Activated naive CD4-positive, alpha-beta T cell treated with anti-CD3 and anti-CD28 coated beads, Interleukin-2, amount 50 U/mL, for 72 hours (primary cell): ENCODE measurements at regions not wholly inside any gene's neighbourhood (a gene's known extent, or its start where the extent isn't known, plus 50 kb on each side); places are given as distances from the start of the nearest gene placed in this dataset.
"Not testable (repeated sequence)": the region's sequence is repeated elsewhere in the genome, so short reads cannot be mapped to it uniquely, and the experiment has no call there.

Experiments used
- ATAC-seq, 2 donors: fragments of 150-1000 bp; cut with Tn5 transposase; 2 replicates each; pipeline ENCODE4 v1.10.0; 2021; ENCODE audit warnings: mild to moderate bottlenecking in 2 of 2, moderate library complexity in 2 of 2
- DNase-seq, 2 donors: peaks; one replicate each; pipeline ENCODE4 v3.0.0; 2021 to 2022; ENCODE audit warnings: low spot score in 2 of 2
- H3K27ac Mint-ChIP-seq, 2 donors: one replicate each; pipeline ENCODE4 v1.8.0; 2022; ENCODE audit warnings: mild to moderate bottlenecking in 2 of 2, mixed read lengths in 2 of 2
- H3K36me3 Mint-ChIP-seq, 2 donors: one replicate each; pipeline ENCODE4 v1.8.0; 2022; ENCODE audit warnings: mixed read lengths in 2 of 2
- H3K9me3 Mint-ChIP-seq, 2 donors: one replicate each; pipeline ENCODE4 v1.8.0; 2022; ENCODE audit warnings: mixed read lengths in 2 of 2

GRCh38 chr6:119829006-119829405 is 479.4 kb upstream of the MAN1A1 start:
- Mint-ChIP-seq H3K9me3 (no peaks in the 10 kb centered on the region), H3K27ac (no peak overlapping the region), H3K36me3 (no peaks in the 10 kb centered on the region)
- ATAC-seq (no peak), DNase-seq (no peak)

- Mint-ChIP-seq H3K9me3 (no peaks in the 10 kb centered on the region), H3K27ac (no peak overlapping the region), H3K36me3 (no peaks in the 10 kb centered on the region)
- ATAC-seq (no peak), DNase-seq (no peak)
Measured at GRCh38 chr6:119821380-119821779, 471.8 kb upstream of the MAN1A1 start.

- DNase-seq: no peak
- H3K27ac Mint-ChIP-seq: no peak overlapping the region
- no peaks in the 10 kb centered on the region for H3K9me3 Mint-ChIP-seq
- H3K36me3 Mint-ChIP-seq: no peaks in the 10 kb centered on the region
- no peak for ATAC-seq
Measured at GRCh38 chr6:119818876-119819275, 469.3 kb upstream of the MAN1A1 start.

GRCh38 chr6:119814609-119815400 is 465.2 kb upstream of the MAN1A1 start:
- Mint-ChIP-seq H3K27ac (no peak overlapping the region), H3K36me3 (no peaks in the 10 kb centered on the region), H3K9me3 (no peaks in the 10 kb centered on the region)
- DNase-seq (no peak), ATAC-seq (no peak)

GRCh38 chr6:119802464-119802863 is 452.9 kb upstream of the MAN1A1 start:
- Mint-ChIP-seq H3K27ac (no peak overlapping the region), H3K36me3 (no peaks in the 10 kb centered on the region), H3K9me3 (no peaks in the 10 kb centered on the region)
- DNase-seq (no peak), ATAC-seq (no peak)

- DNase-seq: no peak
- ATAC-seq: no peak
- H3K36me3 Mint-ChIP-seq: no peaks in the 10 kb centered on the region
- no peak overlapping the region for H3K27ac Mint-ChIP-seq
- no peaks in the 10 kb centered on the region for H3K9me3 Mint-ChIP-seq
Measured at GRCh38 chr6:119801056-119801455, 451.5 kb upstream of the MAN1A1 start.

- H3K27ac Mint-ChIP-seq: no peak overlapping the region
- ATAC-seq (no peak), DNase-seq (no peak)
- H3K36me3 Mint-ChIP-seq: no peaks in the 10 kb centered on the region
- H3K9me3 Mint-ChIP-seq: no peaks in the 10 kb centered on the region
Measured at GRCh38 chr6:119800526-119800925, 451.0 kb upstream of the MAN1A1 start.

GRCh38 chr6:119799596-119800509 is 450.3 kb upstream of the MAN1A1 start:
- DNase-seq (no peak), ATAC-seq (no peak)
- Mint-ChIP-seq H3K9me3 (no peaks in the 10 kb centered on the region), H3K36me3 (no peaks in the 10 kb centered on the region), H3K27ac (no peak overlapping the region)

GRCh38 chr6:119791736-119792135 is 442.2 kb upstream of the MAN1A1 start:
- H3K9me3 Mint-ChIP-seq: peaks cover 0 to 4% of the 10 kb centered on the region in 2 donors
- no peak for ATAC-seq
- DNase-seq: no peak

GRCh38 chr6:119781365-119781764 is 431.8 kb upstream of the MAN1A1 start:
- Mint-ChIP-seq H3K9me3 (no peaks in the 10 kb centered on the region), H3K36me3 (no peaks in the 10 kb centered on the region), H3K27ac (no peak overlapping the region)
- ATAC-seq (no peak), DNase-seq (no peak)

More at GRCh38 chr6:119791736-119792135, 442.2 kb upstream of the MAN1A1 start:
- H3K36me3 Mint-ChIP-seq: no peaks in the 10 kb centered on the region
- no peak overlapping the region for H3K27ac Mint-ChIP-seq

GRCh38 chr6:119768201-119768600 is 418.6 kb upstream of the MAN1A1 start:
- no peak for DNase-seq
- Mint-ChIP-seq H3K36me3 (peaks cover 0 to 10% of the 10 kb centered on the region in 2 donors), H3K27ac (no peak overlapping the region), H3K9me3 (peaks cover 0 to 6% of the 10 kb centered on the region in 2 donors)
- ATAC-seq: no peak

GRCh38 chr6:119764927-119765681 is 415.5 kb upstream of the MAN1A1 start:
- Mint-ChIP-seq H3K27ac (no peak overlapping the region), H3K36me3 (peaks cover 0 to 4% of the 10 kb centered on the region in 2 donors), H3K9me3 (no peaks in the 10 kb centered on the region)
- ATAC-seq: no peak
- no peak for DNase-seq

- H3K9me3 Mint-ChIP-seq: no peaks in the 10 kb centered on the region
- no peak overlapping the region for H3K27ac Mint-ChIP-seq
- H3K36me3 Mint-ChIP-seq: no peaks in the 10 kb centered on the region
- ATAC-seq: no peak
- DNase-seq: no peak
Measured at GRCh38 chr6:119760046-119760445, 410.5 kb upstream of the MAN1A1 start.

- Mint-ChIP-seq H3K27ac (no peak overlapping the region), H3K9me3 (no peaks in the 10 kb centered on the region), H3K36me3 (no peaks in the 10 kb centered on the region)
- DNase-seq (no peak), ATAC-seq (no peak)
Measured at GRCh38 chr6:119758385-119758784, 408.8 kb upstream of the MAN1A1 start.

- ATAC-seq: no peak
Measured at GRCh38 chr6:119757467-119757866, 407.9 kb upstream of the MAN1A1 start.

GRCh38 chr6:119749335-119749734 is 399.8 kb upstream of the MAN1A1 start:
- Mint-ChIP-seq H3K27ac (no peak overlapping the region), H3K36me3 (no peaks in the 10 kb centered on the region), H3K9me3 (peaks cover 0 to 6% of the 10 kb centered on the region in 2 donors)
- no peak for DNase-seq
- no peak for ATAC-seq

More at GRCh38 chr6:119757467-119757866, 407.9 kb upstream of the MAN1A1 start:
- H3K9me3 Mint-ChIP-seq: no peaks in the 10 kb centered on the region
- no peak for DNase-seq
- no peaks in the 10 kb centered on the region for H3K36me3 Mint-ChIP-seq
- no peak overlapping the region for H3K27ac Mint-ChIP-seq

- not testable (repeated sequence) for H3K9me3 Mint-ChIP-seq, H3K36me3 Mint-ChIP-seq, DNase-seq, H3K27ac Mint-ChIP-seq, ATAC-seq
Measured at GRCh38 chr6:119748535-119748934, 399.0 kb upstream of the MAN1A1 start.
